ENCODE measurements at regions not wholly inside any gene's neighbourhood (a gene's known extent, or its start where the extent isn't known, plus 50 kb on each side); places are given as distances from the start of the nearest gene placed in this dataset.

- no peaks in the 10 kb centered on the region for H4K20me1 ChIP-seq (ENCODE audit: insufficient read depth, low read length)
- H3K27me3 Mint-ChIP-seq (ENCODE audit: low read depth, unreplicated experiment), result peaks cover 7% of the 10 kb centered on the region
- no peak overlapping the region for H3K4me2 ChIP-seq (ENCODE audit: low read length)
- H3K79me2 ChIP-seq (ENCODE audit: insufficient read depth, low read length), result no peaks in the 10 kb centered on the region
- H3K4me1 ChIP-seq (ENCODE audit: insufficient read depth, low read length), result no peaks in the 10 kb centered on the region
- no peaks in the 10 kb centered on the region for H3K9me3 Mint-ChIP-seq (ENCODE audit: unreplicated experiment)
- H3K9me3 ChIP-seq (ENCODE audit: insufficient read depth, low read depth, low read length), result no peaks in the 10 kb centered on the region
- no peak for FAIRE-seq
- H3K4me3 ChIP-seq (ENCODE audit: insufficient read depth, low read depth, low read length), result no peak overlapping the region
- H3K4me1 Mint-ChIP-seq (ENCODE audit: low read depth, unreplicated experiment), result no peaks in the 10 kb centered on the region
- TF ChIP-seq, protein P1, sequence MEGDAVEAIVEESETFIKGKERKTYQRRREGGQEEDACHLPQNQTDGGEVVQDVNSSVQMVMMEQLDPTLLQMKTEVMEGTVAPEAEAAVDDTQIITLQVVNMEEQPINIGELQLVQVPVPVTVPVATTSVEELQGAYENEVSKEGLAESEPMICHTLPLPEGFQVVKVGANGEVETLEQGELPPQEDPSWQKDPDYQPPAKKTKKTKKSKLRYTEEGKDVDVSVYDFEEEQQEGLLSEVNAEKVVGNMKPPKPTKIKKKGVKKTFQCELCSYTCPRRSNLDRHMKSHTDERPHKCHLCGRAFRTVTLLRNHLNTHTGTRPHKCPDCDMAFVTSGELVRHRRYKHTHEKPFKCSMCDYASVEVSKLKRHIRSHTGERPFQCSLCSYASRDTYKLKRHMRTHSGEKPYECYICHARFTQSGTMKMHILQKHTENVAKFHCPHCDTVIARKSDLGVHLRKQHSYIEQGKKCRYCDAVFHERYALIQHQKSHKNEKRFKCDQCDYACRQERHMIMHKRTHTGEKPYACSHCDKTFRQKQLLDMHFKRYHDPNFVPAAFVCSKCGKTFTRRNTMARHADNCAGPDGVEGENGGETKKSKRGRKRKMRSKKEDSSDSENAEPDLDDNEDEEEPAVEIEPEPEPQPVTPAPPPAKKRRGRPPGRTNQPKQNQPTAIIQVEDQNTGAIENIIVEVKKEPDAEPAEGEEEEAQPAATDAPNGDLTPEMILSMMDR (IDR thresholded peaks at IDR 0.05; ENCODE audit: insufficient read depth, low read depth, low read length), result no peak
- no peak for TF ChIP-seq EZH2 (IDR thresholded peaks at IDR 0.05; ENCODE audit: insufficient read depth, low read length)
- H3K9ac ChIP-seq (ENCODE audit: low read length), result no peak overlapping the region
- H3K4me3 Mint-ChIP-seq (ENCODE audit: unreplicated experiment), result no peak overlapping the region
- no peak overlapping the region for H3K27ac Mint-ChIP-seq (ENCODE audit: unreplicated experiment)
- no peaks in the 10 kb centered on the region for H3K36me3 ChIP-seq (ENCODE audit: insufficient read depth, low read length)
- no peak for DNase-seq (ENCODE audit: low read depth)
- no peak overlapping the region for H3K27ac ChIP-seq (ENCODE audit: low read depth, low read length)
- no peaks in the 10 kb centered on the region for H3K27me3 ChIP-seq (ENCODE audit: insufficient read depth, low read length)
- no peaks in the 10 kb centered on the region for H3K36me3 Mint-ChIP-seq (ENCODE audit: low read depth, unreplicated experiment)
- H2AFZ ChIP-seq (ENCODE audit: low read depth, low read length), result no peak overlapping the region
Observed at GRCh38 chr10:28396331-28396730, 93.5 kb upstream of the MPP7 start.

DNA sequence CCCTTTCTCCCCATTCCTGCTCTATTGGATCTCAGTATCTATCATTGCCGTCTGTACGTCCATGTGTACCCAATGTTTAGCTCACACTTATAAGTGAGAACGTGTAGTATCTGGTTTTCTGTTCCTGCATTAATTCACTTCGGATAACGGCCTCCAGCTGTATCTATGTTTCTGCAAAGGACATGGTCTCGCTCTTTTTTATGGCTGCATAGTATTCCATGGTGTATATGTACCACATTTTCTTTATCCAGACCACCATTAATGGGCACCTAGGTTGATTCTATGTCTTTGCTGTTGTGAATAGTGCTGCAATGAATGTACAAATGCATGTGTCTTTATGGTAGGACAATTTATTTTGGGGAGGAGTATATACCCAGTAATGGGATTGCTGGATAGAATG lies 94.4 kb upstream of the MPP7 start:
- Mint-ChIP-seq H3K4me1 (ENCODE audit: low read depth, unreplicated experiment) (no peaks in the 10 kb centered on the region), H3K36me3 (ENCODE audit: low read depth, unreplicated experiment) (no peaks in the 10 kb centered on the region), H3K27ac (ENCODE audit: unreplicated experiment) (no peak overlapping the region), H3K9me3 (ENCODE audit: unreplicated experiment) (no peaks in the 10 kb centered on the region), H3K4me3 (ENCODE audit: unreplicated experiment) (no peak overlapping the region), H3K27me3 (ENCODE audit: low read depth, unreplicated experiment) (peaks cover 9% of the 10 kb centered on the region)
- H3K36me3 ChIP-seq (ENCODE audit: insufficient read depth, low read length), result no peaks in the 10 kb centered on the region
- no peaks in the 10 kb centered on the region for H4K20me1 ChIP-seq (ENCODE audit: insufficient read depth, low read length)
- no peak overlapping the region for H3K4me2 ChIP-seq (ENCODE audit: low read length)
- H2AFZ ChIP-seq (ENCODE audit: low read depth, low read length), result no peak overlapping the region
- no peaks in the 10 kb centered on the region for H3K9me3 ChIP-seq (ENCODE audit: insufficient read depth, low read depth, low read length)
- no peak overlapping the region for H3K4me3 ChIP-seq (ENCODE audit: insufficient read depth, low read depth, low read length)
- no peak for TF ChIP-seq EZH2 (IDR thresholded peaks at IDR 0.05; ENCODE audit: insufficient read depth, low read length)
- TF ChIP-seq, protein P1 (IDR thresholded peaks at IDR 0.05; ENCODE audit: insufficient read depth, low read depth, low read length), result no peak
- H3K27me3 ChIP-seq (ENCODE audit: insufficient read depth, low read length), result no peaks in the 10 kb centered on the region
- no peaks in the 10 kb centered on the region for H3K4me1 ChIP-seq (ENCODE audit: insufficient read depth, low read length)
- H3K79me2 ChIP-seq (ENCODE audit: insufficient read depth, low read length), result no peaks in the 10 kb centered on the region
- H3K27ac ChIP-seq (ENCODE audit: low read depth, low read length), result no peak overlapping the region
- no peak overlapping the region for H3K9ac ChIP-seq (ENCODE audit: low read length)
- no peak for DNase-seq (ENCODE audit: low read depth)
- FAIRE-seq, result no peak

GRCh38 chr10:28400176-28400575 lies 97.3 kb upstream of the MPP7 start:
- Mint-ChIP-seq H3K27me3 (ENCODE audit: low read depth, unreplicated experiment) (peaks cover 12% of the 10 kb centered on the region), H3K4me3 (ENCODE audit: unreplicated experiment) (no peak overlapping the region), H3K9me3 (ENCODE audit: unreplicated experiment) (no peaks in the 10 kb centered on the region), H3K27ac (ENCODE audit: unreplicated experiment) (no peak overlapping the region), H3K4me1 (ENCODE audit: low read depth, unreplicated experiment) (no peaks in the 10 kb centered on the region), H3K36me3 (ENCODE audit: low read depth, unreplicated experiment) (no peaks in the 10 kb centered on the region)
- TF ChIP-seq, protein P1 (IDR thresholded peaks at IDR 0.05; ENCODE audit: insufficient read depth, low read depth, low read length), result no peak
- no peak for TF ChIP-seq EZH2 (IDR thresholded peaks at IDR 0.05; ENCODE audit: insufficient read depth, low read length)
- no peak for DNase-seq (ENCODE audit: low read depth)
- no peaks in the 10 kb centered on the region for H3K27me3 ChIP-seq (ENCODE audit: insufficient read depth, low read length)
- H3K9me3 ChIP-seq (ENCODE audit: insufficient read depth, low read depth, low read length), result no peaks in the 10 kb centered on the region
- H3K9ac ChIP-seq (ENCODE audit: low read length), result no peak overlapping the region
- H4K20me1 ChIP-seq (ENCODE audit: insufficient read depth, low read length), result no peaks in the 10 kb centered on the region
- no peaks in the 10 kb centered on the region for H3K79me2 ChIP-seq (ENCODE audit: insufficient read depth, low read length)
- no peak overlapping the region for H2AFZ ChIP-seq (ENCODE audit: low read depth, low read length)
- no peak for FAIRE-seq
- H3K4me1 ChIP-seq (ENCODE audit: insufficient read depth, low read length), result no peaks in the 10 kb centered on the region
- H3K27ac ChIP-seq (ENCODE audit: low read depth, low read length), result no peak overlapping the region
- no peak overlapping the region for H3K4me3 ChIP-seq (ENCODE audit: insufficient read depth, low read depth, low read length)
- no peak overlapping the region for H3K4me2 ChIP-seq (ENCODE audit: low read length)
- H3K36me3 ChIP-seq (ENCODE audit: insufficient read depth, low read length), result no peaks in the 10 kb centered on the region
